Fibroblast of skin of scalp (primary cell): ENCODE measurements at regions not wholly inside any gene's neighbourhood (a gene's known extent, or its start where the extent isn't known, plus 50 kb on each side); places are given as distances from the start of the nearest gene placed in this dataset.

Source experiments
- DNase-seq: peaks from one replicate; pipeline ENCODE4 v3.0.0-alpha.2; 2013

- no peak for DNase-seq
Measured at GRCh38 chr12:21713133-21713532, 55.5 kb upstream of the LDHB start.

GRCh38 chr12:21710958-21711775 lies 53.5 kb upstream of the LDHB start:
- DNase-seq, result peak; percentile 56
